Mesenchymal stem cell (in vitro differentiated cells and primary cell): ENCODE measurements at regions not wholly inside any gene's neighbourhood (a gene's known extent, or its start where the extent isn't known, plus 50 kb on each side); places are given as distances from the start of the nearest gene placed in this dataset.

Source experiments
- DNase-seq: peaks from one replicate; pipeline ENCODE4 v3.0.0-alpha.2; 2013
- H2AFZ ChIP-seq: one replicate; pipeline ENCODE4 v1.6.1; 2013; ENCODE audit warnings: low read depth, mild to moderate bottlenecking, control low read depth, inconsistent platforms, low read length, moderate library complexity
- H2AK5ac ChIP-seq: 2 replicates; pipeline ENCODE4 v1.6.1; 2013; ENCODE audit warnings: low read length, moderate library complexity, mild to moderate bottlenecking, inconsistent platforms; ENCODE audit not compliant: severe bottlenecking
- H2BK120ac ChIP-seq: one replicate; pipeline ENCODE4 v1.6.1; 2013; ENCODE audit warnings: low read depth, mild to moderate bottlenecking, inconsistent platforms, low read length, moderate library complexity
- H2BK12ac ChIP-seq, 2 experiments: one replicate each; pipeline ENCODE4 v1.6.1; 2013; ENCODE audit warnings: inconsistent platforms in 2 of 2, low read length in 2 of 2, mild to moderate bottlenecking in 2 of 2, moderate library complexity in 2 of 2, control low read depth in 1 of 2
- H2BK15ac ChIP-seq: one replicate; pipeline ENCODE4 v1.6.1; 2013; ENCODE audit warnings: mild to moderate bottlenecking, low read depth, inconsistent platforms; ENCODE audit not compliant: poor library complexity, severe bottlenecking
- H2BK5ac ChIP-seq: 2 replicates; pipeline ENCODE4 v1.6.1; 2013; ENCODE audit warnings: low read depth, mild to moderate bottlenecking, low read length, control low read depth, inconsistent platforms; ENCODE audit not compliant: poor library complexity, severe bottlenecking
- H3K14ac ChIP-seq, 2 experiments: one replicate each; pipeline ENCODE4 v1.6.1; 2013; ENCODE audit warnings: inconsistent platforms in 2 of 2, low read length in 2 of 2, control low read depth in 1 of 2, mild to moderate bottlenecking in 1 of 2, moderate library complexity in 1 of 2
- H3K18ac ChIP-seq, 2 experiments: one replicate each; pipeline ENCODE4 v1.6.1; 2013; ENCODE audit warnings: inconsistent platforms in 2 of 2, low read length in 2 of 2, control low read depth in 1 of 2, low read depth in 1 of 2, mild to moderate bottlenecking in 1 of 2
- H3K23ac ChIP-seq, 2 experiments: one replicate each; pipeline ENCODE4 v1.6.1; 2013; ENCODE audit warnings: inconsistent platforms in 2 of 2, low read length in 2 of 2, mild to moderate bottlenecking in 2 of 2, moderate library complexity in 2 of 2, control low read depth in 1 of 2
- H3K27ac ChIP-seq: 2 replicates; pipeline ENCODE4 v1.5.1; 2013; ENCODE audit warnings: mild to moderate bottlenecking, moderate library complexity, low read length, control low read depth, inconsistent platforms; ENCODE audit not compliant: poor library complexity, severe bottlenecking
- H3K27me3 ChIP-seq, 2 experiments: 2 replicates each; pipeline versions ENCODE4 v1.6.1 to v1.7.0; 2013; ENCODE audit warnings: low read length in 2 of 2, mild to moderate bottlenecking in 2 of 2, moderate library complexity in 2 of 2, control low read depth in 1 of 2, inconsistent platforms in 1 of 2; ENCODE audit not compliant: control insufficient read depth in 1 of 2, insufficient read depth in 1 of 2
- H3K36me3 ChIP-seq, 2 experiments: 2 replicates each; pipeline versions ENCODE4 v1.6.1 to v1.7.0; 2013; ENCODE audit warnings: low read length in 2 of 2, control low read depth in 1 of 2, inconsistent platforms in 1 of 2, low read depth in 1 of 2, mild to moderate bottlenecking in 1 of 2; ENCODE audit not compliant: insufficient read depth in 2 of 2, control insufficient read depth in 1 of 2
- H3K4ac ChIP-seq, 2 experiments: one replicate each; pipeline ENCODE4 v1.6.1; 2013; ENCODE audit warnings: inconsistent platforms in 2 of 2, low read length in 2 of 2, mild to moderate bottlenecking in 2 of 2, moderate library complexity in 2 of 2, control low read depth in 1 of 2, low read depth in 1 of 2
- H3K4me1 ChIP-seq: 2 replicates; pipeline ENCODE4 v1.6.1; 2013; ENCODE audit warnings: low read depth, low read length, control low read depth; ENCODE audit not compliant: control insufficient read depth, insufficient read depth
- H3K4me2 ChIP-seq: 2 replicates; pipeline ENCODE4 v1.6.1; 2013; ENCODE audit warnings: low read length, mild to moderate bottlenecking, inconsistent platforms; ENCODE audit not compliant: poor library complexity, severe bottlenecking
- H3K4me3 ChIP-seq, 2 experiments: 2 replicates each; pipeline versions ENCODE4 v1.5.1 to v1.7.0; 2013; ENCODE audit warnings: low read length in 2 of 2, mild to moderate bottlenecking in 2 of 2, control low read depth in 1 of 2, low read depth in 1 of 2; ENCODE audit not compliant: insufficient read depth in 1 of 2
- H3K79me1 ChIP-seq: replicated peaks from 2 replicates; pipeline ENCODE4 v1.6.1; 2013; ENCODE audit warnings: mild to moderate bottlenecking, control low read depth, low read length, inconsistent platforms; ENCODE audit not compliant: poor library complexity, severe bottlenecking
- H3K9ac ChIP-seq: 2 replicates; pipeline ENCODE4 v1.7.0; 2013; ENCODE audit warnings: mild to moderate bottlenecking, low read length, moderate library complexity
- H3K9me3 ChIP-seq: 2 replicates; pipeline ENCODE4 v1.7.0; 2013; ENCODE audit warnings: mild to moderate bottlenecking, low read length; ENCODE audit not compliant: control insufficient read depth
- H4K8ac ChIP-seq: one replicate; pipeline ENCODE4 v1.6.1; 2013; ENCODE audit warnings: inconsistent platforms, mild to moderate bottlenecking, low read length, moderate library complexity
- H4K91ac ChIP-seq: one replicate; pipeline ENCODE4 v1.6.1; 2013; ENCODE audit warnings: mild to moderate bottlenecking, low read length, inconsistent platforms
- WGBS: methylation state at CpG from one replicate; pipeline ENCODE4 v1.1.7; 2013; ENCODE audit warnings: mixed read lengths; 5-methylcytosine and 5-hydroxymethylcytosine counted together

DNA sequence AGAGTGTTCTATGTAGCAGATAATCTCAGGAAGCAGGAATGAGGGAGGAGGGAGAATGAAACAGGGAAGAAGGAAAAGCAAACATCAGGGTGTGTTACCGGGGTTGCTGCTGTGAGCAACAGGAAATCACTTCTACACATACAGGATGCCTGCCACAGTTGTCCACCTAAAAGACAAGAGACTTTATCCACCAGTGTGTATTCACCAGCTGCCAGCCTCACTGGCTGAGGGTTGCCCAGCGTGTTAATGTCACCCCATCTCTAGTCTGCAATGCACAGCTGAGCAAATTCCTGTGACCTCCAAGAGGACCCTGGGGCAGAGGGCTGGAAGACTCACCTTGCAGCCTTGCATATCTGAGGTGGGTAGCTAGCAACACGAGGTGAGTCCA is 183.7 kb downstream of the GPAM start:
- Histone ChIP-seq H3K4me1 (no peaks in the 10 kb centered on the region), H2BK5ac (no peak overlapping the region), H3K79me1 (no peaks in the 10 kb centered on the region), H3K9ac (no peak overlapping the region), H3K9me3 (peaks cover under 1% of the 10 kb centered on the region), H3K4ac (no peak overlapping the region), H2AFZ (no peak overlapping the region), H4K8ac (no peak overlapping the region), H2BK120ac (no peak overlapping the region), H2BK15ac (no peak overlapping the region), H3K36me3 (no peaks in the 10 kb centered on the region), H4K91ac (no peak overlapping the region), H3K27me3 (peaks cover 0 to 12% of the 10 kb centered on the region in 2 experiments), H3K27ac (no peak overlapping the region), H3K18ac (no peak overlapping the region), H2BK12ac (no peak overlapping the region), H2AK5ac (no peak overlapping the region), H3K4me3 (no peak overlapping the region), H3K4me2 (no peak overlapping the region), H3K23ac (no peak overlapping the region), H3K14ac (no peak overlapping the region)
- 33% methylated on average over 3 of the region's 3 CpGs for WGBS
- DNase-seq = no peak

DNA sequence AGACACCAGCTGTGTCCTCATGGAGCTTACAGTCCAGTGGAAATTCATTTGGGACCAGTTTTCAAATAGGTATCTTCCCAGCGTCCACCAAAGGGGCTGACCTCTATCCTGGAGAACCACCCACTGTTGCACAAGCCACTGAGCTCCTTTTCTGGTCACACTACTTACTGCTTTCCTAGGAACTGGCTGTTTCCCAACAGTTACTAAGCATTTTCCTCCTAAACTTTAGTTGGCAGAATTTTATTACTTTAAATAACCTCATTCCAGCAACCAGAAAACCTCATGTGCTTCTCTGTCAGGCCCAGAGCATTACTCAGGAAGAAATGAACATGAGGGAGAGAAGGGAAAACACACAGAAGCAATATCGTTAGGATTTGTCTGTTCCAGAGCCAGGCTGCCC is 183.1 kb downstream of the GPAM start:
- H3K9ac ChIP-seq = peak overlapping the region; percentile 10
- no peaks in the 10 kb centered on the region for H3K36me3 ChIP-seq
- H2BK15ac ChIP-seq = no peak overlapping the region
- H3K27me3 ChIP-seq = peaks cover 0 to 16% of the 10 kb centered on the region in 2 experiments
- no peak overlapping the region for H3K23ac ChIP-seq
- H2BK5ac ChIP-seq = no peak overlapping the region
- no peak overlapping the region for H3K4me2 ChIP-seq
- H2BK120ac ChIP-seq = no peak overlapping the region
- no peak overlapping the region for H4K8ac ChIP-seq
- no peaks in the 10 kb centered on the region for H3K9me3 ChIP-seq
- H2BK12ac ChIP-seq = no peak overlapping the region
- no peak overlapping the region for H2AK5ac ChIP-seq
- no peaks in the 10 kb centered on the region for H3K4me1 ChIP-seq
- H3K79me1 ChIP-seq = no peaks in the 10 kb centered on the region
- DNase-seq = no peak
- H3K27ac ChIP-seq = no peak overlapping the region
- no peak overlapping the region for H3K4me3 ChIP-seq
- no peak overlapping the region for H4K91ac ChIP-seq
- H3K18ac ChIP-seq = no peak overlapping the region
- no peak overlapping the region for H3K4ac ChIP-seq
- H2AFZ ChIP-seq = no peak overlapping the region
- 70% methylated on average over 2 of the region's 2 CpGs for WGBS
- no peak overlapping the region for H3K14ac ChIP-seq

DNA sequence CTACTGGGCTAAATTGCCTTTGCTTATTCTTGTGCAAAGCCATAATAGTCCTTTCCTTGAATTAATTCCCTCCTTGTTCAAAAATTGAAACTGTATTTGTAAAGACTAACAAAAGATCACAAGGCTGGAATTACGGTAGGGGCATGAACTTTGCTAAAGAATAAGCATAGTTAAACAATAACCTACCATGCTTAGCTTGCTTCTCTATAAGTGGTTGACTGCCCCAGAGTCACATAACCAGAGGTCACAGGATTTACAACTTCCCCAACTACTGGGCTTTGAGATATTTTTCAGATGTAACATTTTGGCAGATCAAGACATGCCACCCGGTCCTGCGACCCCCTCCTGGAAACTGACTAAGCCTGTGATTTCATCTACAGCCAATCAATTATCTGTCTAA is 181.4 kb downstream of the GPAM start:
- no peak overlapping the region for H3K4ac ChIP-seq
- H2BK120ac ChIP-seq = no peak overlapping the region
- H3K23ac ChIP-seq = no peak overlapping the region
- 88% methylated on average over 3 of the region's 3 CpGs for WGBS
- DNase-seq = no peak
- H4K91ac ChIP-seq = no peak overlapping the region
- no peak overlapping the region for H4K8ac ChIP-seq
- H2AK5ac ChIP-seq = no peak overlapping the region
- no peak overlapping the region for H2BK5ac ChIP-seq
- no peak overlapping the region for H2BK15ac ChIP-seq
- H2AFZ ChIP-seq = no peak overlapping the region
- no peaks in the 10 kb centered on the region for H3K4me1 ChIP-seq
- no peak overlapping the region for H3K18ac ChIP-seq
- H3K9me3 ChIP-seq = no peaks in the 10 kb centered on the region
- no peak overlapping the region for H3K14ac ChIP-seq
- H3K9ac ChIP-seq = no peak overlapping the region
- H3K4me3 ChIP-seq = no peak overlapping the region
- no peak overlapping the region for H3K4me2 ChIP-seq
- H2BK12ac ChIP-seq = no peak overlapping the region
- no peaks in the 10 kb centered on the region for H3K36me3 ChIP-seq
- no peaks in the 10 kb centered on the region for H3K79me1 ChIP-seq
- H3K27me3 ChIP-seq = peaks cover 0 to 23% of the 10 kb centered on the region in 2 experiments
- no peak overlapping the region for H3K27ac ChIP-seq

DNA sequence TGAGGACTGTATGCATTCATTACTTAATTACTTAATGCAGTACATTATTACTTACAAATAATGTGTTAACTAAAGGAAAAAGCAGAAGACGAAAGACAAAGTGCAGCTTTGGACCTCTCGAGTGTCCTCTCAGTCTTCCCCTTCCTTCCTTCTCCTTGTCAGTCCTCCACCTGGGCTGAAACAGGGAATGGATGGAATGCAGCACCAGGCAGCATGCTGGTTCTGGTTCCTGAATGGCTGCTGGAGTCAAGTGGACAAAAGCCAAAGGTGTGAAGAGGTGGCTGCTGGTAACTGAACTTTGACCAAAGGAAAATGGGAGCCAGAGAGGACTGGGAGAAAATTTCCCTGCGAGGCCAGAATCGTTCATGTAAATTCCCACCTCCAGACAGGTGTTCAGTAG is 179.5 kb downstream of the GPAM start:
- 82% methylated on average over 4 of the region's 4 CpGs for whole genome bisulfite sequencing
- H2BK5ac ChIP-seq = no peak overlapping the region
- no peak overlapping the region for H3K4me2 ChIP-seq
- H2AK5ac ChIP-seq = no peak overlapping the region
- H3K14ac ChIP-seq = no peak overlapping the region
- no peaks in the 10 kb centered on the region for H3K36me3 ChIP-seq
- no peaks in the 10 kb centered on the region for H3K79me1 ChIP-seq
- no peaks in the 10 kb centered on the region for H3K9me3 ChIP-seq
- H2BK12ac ChIP-seq = no peak overlapping the region
- no peak overlapping the region for H2AFZ ChIP-seq
- no peak overlapping the region for H2BK15ac ChIP-seq
- no peak overlapping the region for H4K8ac ChIP-seq
- H3K27me3 ChIP-seq = peaks cover 0 to 28% of the 10 kb centered on the region in 2 experiments
- no peak for DNase-seq
- no peak overlapping the region for H3K4me3 ChIP-seq
- no peak overlapping the region for H3K27ac ChIP-seq
- H3K4me1 ChIP-seq = no peaks in the 10 kb centered on the region
- no peak overlapping the region for H2BK120ac ChIP-seq
- no peak overlapping the region for H3K23ac ChIP-seq
- H3K9ac ChIP-seq = no peak overlapping the region
- no peak overlapping the region for H4K91ac ChIP-seq
- H3K18ac ChIP-seq = no peak overlapping the region
- no peak overlapping the region for H3K4ac ChIP-seq
